AG10803 (cell line): ENCODE measurements at regions not wholly inside any gene's neighbourhood (a gene's known extent, or its start where the extent isn't known, plus 50 kb on each side); places are given as distances from the start of the nearest gene placed in this dataset.

Experiments used
- DNase-seq: peaks from one replicate; pipeline ENCODE4 v3.0.0; 2010; ENCODE audit warnings: low read depth
- H3K4me3 ChIP-seq: 2 replicates; pipeline ENCODE4 v1.5.1; 2011; ENCODE audit warnings: mild to moderate bottlenecking, low read length, control low read depth
- TF ChIP-seq, protein P1 (sequence below): conservative IDR thresholded peaks from 2 replicates; pipeline ENCODE4 v1.5.1; 2011; ENCODE audit warnings: mild to moderate bottlenecking, low read length, control low read depth, inconsistent platforms

DNA sequence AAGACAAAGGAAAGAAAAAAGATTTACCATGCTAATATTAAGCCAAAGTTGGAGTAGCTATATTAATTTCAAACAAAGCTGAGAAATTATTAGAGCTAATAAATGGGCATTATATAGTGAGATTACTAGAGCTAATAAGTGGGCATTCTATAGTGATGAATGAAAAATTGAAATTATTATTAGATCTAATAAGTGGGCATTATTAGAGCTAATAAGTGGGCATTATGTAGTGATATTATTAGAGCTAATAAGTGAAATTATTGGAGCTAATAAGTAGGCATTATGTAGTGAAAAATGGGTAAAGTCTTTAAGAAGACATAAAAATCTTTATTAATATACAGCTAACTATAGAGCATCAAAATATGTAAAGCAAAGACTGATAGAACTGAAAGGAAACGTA lies 745.7 kb downstream of the TRIB2 start:
- DNase-seq, result no peak
- H3K4me3 ChIP-seq, result no peak overlapping the region
- TF ChIP-seq, protein P1, sequence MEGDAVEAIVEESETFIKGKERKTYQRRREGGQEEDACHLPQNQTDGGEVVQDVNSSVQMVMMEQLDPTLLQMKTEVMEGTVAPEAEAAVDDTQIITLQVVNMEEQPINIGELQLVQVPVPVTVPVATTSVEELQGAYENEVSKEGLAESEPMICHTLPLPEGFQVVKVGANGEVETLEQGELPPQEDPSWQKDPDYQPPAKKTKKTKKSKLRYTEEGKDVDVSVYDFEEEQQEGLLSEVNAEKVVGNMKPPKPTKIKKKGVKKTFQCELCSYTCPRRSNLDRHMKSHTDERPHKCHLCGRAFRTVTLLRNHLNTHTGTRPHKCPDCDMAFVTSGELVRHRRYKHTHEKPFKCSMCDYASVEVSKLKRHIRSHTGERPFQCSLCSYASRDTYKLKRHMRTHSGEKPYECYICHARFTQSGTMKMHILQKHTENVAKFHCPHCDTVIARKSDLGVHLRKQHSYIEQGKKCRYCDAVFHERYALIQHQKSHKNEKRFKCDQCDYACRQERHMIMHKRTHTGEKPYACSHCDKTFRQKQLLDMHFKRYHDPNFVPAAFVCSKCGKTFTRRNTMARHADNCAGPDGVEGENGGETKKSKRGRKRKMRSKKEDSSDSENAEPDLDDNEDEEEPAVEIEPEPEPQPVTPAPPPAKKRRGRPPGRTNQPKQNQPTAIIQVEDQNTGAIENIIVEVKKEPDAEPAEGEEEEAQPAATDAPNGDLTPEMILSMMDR, result no peak

DNA sequence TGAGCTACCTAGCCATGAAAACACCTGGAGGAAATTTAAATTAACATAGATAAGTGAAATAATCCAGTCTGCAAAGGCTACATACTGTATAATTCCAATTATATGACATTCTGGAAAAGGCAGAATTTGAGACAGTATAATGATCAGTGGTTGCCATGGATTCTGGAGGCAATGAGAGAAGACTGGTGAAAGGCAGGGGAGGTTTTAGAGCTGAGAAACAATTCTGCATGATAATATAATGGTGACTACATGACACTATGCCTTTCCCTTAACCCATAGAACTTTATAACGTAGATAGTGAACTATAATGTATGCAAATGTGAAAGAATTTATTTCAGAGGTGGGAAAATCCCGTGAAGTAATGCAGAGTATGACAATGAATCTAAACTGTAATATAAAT lies 749.3 kb downstream of the TRIB2 start:
- TF ChIP-seq, protein P1, result no peak
- DNase-seq, result no peak
- H3K4me3 ChIP-seq, result no peak overlapping the region

DNA sequence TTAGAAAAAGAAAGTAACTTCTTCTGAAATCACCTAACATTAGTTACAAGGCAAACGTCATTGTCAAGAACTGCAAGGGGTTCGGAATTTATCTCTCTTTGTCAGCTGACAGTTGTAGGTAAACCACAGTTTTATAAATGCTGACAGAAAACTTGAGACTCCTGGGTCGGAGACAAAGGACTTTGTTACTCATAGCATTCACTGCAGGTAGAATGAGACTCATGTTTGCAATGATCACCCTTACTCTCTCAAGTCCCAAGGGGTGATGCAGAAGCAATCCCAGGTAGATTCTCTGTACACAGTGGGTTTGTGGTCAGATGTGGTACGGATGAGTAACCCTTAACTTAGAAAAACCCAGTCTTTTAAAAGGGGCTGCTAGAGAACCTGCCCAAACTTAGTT lies 757.8 kb downstream of the TRIB2 start:
- TF ChIP-seq, protein P1, result no peak
- no peak overlapping the region for H3K4me3 ChIP-seq
- no peak for DNase-seq

DNA sequence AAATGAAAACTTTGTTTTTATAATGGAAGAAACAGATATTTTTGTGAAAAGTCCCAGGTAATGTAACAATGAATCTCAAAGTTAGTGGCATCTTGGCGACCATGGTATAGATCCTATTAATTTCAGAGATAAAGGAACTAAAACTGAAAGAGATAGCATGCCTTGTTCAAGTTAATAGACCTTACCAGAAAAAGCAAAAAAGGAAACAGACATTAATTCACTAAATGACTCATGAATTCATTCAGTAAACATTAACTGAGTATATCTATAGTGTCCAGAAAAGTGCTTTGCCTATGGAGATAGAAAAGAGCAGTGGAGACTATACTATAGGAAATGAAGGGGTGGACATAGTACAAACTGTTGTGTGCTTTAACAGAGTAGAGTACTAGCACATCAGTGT lies 763.3 kb downstream of the TRIB2 start:
- TF ChIP-seq, protein P1, result no peak
- no peak overlapping the region for H3K4me3 ChIP-seq
- DNase-seq, result no peak

DNA sequence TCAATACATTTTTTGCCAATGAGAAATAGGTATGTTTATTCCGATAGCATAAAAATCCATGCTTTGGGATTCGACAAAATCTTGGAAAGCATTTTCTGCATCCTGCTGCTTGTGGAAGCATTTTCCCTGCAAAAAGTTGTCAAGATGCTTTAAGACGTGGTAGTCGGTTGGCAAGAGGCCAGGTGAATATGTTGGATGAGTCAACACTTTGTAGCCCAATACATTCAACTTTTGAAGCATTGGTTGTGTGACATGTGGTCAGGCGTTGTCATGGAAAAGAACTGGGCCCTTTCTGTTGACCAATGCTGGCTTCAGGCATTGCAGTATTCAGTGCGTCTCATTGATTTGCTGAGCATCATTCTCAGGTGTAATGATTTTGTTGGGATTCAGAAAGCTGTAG lies 764.5 kb downstream of the TRIB2 start:
- DNase-seq, result no peak
- TF ChIP-seq, protein P1, result no peak

DNA sequence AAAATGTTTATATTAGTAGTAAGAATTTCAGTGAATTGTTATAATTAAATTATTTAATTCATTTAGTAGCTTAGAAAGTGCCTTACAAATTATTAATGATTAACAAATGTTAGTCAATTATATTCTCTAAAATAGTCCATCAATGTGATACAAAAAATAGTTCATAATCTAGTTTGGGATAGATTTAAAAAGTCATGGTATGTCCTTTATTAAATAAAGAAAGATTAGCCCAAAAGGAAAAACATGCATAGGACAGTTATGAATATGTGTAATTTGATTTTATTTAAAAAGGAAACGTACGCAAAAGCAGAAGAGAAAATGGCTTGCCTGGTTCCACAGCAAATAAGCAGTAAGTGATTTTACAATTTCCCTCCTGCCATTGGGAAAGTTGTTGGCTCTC lies 768.5 kb downstream of the TRIB2 start:
- no peak for DNase-seq
- no peak overlapping the region for H3K4me3 ChIP-seq
- TF ChIP-seq, protein P1, result no peak

More for the DNA sequence above, 764.5 kb downstream of the TRIB2 start:
- H3K4me3 ChIP-seq, result no peak overlapping the region

DNA sequence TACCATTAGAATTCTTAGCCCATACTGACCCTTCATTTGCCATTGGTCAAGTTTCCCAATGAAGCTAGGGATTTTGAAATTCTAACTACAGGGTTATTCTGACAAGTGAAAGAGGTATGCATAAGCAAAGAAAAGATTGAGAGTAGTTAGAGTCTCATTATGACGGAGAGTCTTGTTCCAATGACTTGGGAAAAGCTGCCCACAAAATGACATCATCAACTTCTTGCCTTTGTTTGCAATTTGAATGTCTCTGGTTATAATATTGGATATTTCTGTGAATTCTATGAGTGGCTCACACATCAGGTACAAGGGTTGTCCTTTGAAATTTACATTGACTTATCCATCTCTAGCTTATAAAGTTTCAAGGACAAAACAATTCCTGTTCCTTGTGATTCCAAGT lies 772.2 kb downstream of the TRIB2 start:
- TF ChIP-seq, protein P1, result no peak
- DNase-seq, result no peak

More for the DNA sequence above, 772.2 kb downstream of the TRIB2 start:
- H3K4me3 ChIP-seq, result no peak overlapping the region
